HG03060 (cell line): ENCODE measurements at regions not wholly inside any gene's neighbourhood (a gene's known extent, or its start where the extent isn't known, plus 50 kb on each side); places are given as distances from the start of the nearest gene placed in this dataset.

ENCODE experiments used
- ATAC-seq: cut with Tn5 transposase; IDR thresholded peaks from one replicate; pipeline ENCODE4 v1.9.1; 2021; ENCODE audit warnings: low read depth, moderate number of reproducible peaks; ENCODE audit not compliant: unreplicated experiment

DNA sequence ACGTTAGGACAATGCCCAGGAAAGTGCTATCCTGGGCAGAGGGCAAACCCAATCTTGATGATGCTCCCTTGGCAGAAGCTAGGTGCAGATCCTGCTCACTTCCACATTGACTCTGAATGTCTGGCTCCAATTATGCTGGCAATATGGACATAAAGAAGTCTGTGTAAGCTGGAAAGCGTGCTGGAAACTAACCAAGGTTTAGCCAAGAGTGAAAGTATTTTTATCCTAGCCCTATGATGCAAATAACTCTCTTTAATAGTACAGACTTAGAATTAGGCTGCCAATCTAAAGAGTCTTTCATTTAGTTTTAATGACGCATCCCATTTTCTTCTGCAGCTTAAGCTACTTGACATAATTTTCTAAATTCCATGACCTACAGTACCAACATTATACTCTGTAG is 571.8 kb downstream of the TUSC7 start:
- ATAC-seq = no peak

DNA sequence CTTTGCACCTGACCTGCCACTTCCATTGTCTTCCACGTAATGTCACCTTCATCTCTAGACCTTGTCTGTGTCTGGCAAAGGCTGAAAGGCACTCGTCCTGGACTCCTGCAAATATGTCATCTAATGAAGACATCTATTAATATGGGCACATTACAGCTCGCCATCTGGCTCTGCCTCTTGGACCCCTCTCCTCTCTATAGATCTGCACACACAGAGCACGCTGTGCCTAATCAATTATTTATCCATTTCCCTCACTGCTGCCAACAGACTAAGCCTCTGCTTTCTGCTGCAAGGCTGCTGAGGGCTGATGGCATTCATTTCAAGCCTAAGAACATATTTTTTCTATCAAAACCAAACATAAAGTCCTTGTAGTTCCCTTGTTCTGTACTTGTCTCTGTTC is 573.0 kb downstream of the TUSC7 start:
- no peak for ATAC-seq

DNA sequence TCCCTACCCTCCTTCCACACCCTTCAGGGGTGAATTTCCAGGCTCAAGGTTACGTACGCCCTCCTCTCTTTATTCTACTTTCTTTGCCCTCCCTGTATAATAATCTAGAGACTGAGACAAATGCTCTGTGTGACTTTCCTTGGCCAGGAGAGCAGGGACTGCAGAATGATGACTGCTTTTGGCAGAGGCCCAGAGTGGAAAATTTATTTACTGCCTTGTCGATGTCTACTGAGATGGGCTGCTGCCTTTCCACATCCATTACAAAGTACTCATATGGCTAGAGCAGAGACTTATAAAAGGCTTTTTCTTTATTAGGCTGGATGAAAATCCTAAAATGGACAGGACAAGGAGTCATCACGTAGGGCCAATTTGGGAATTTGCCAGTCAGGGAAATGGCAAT is 576.2 kb downstream of the TUSC7 start:
- ATAC-seq = no peak

DNA sequence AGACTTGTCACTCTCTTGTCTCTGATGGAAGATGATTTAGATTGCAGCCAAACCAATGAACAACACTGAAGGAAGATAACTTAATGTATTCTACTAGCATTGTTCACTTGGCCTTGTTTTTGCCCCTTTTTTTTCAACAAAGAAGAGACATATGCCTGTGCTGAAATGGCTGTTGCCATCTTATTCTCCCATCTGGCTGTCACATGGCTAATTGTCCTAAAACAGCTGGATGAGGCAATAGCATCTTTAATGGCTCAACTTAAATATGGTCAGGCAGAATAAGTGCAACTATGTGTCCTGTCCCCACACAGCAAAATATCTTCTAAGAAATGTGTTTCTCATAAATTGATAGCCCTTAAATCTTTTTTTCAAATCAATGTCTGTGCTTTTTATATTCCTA is 576.9 kb downstream of the TUSC7 start:
- ATAC-seq = no peak

DNA sequence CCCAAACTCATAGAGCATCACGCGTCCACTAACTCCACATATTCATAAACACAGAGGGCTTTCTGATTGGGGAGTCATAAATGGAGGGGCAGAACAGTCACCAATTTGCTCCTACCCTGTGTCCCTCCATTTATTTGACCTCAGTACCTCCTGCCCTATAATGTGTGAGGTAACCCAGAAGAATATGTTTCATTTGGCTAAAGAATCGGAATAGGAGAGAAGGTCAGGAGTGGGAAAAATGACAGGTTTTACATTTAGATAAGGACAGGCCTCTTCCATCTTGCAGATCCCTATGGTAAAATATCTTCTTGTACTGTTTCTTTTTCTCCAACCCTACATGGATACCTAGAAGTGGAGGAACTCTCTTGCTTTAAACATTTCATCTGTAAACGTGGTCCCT is 578.0 kb downstream of the TUSC7 start:
- no peak for ATAC-seq

DNA sequence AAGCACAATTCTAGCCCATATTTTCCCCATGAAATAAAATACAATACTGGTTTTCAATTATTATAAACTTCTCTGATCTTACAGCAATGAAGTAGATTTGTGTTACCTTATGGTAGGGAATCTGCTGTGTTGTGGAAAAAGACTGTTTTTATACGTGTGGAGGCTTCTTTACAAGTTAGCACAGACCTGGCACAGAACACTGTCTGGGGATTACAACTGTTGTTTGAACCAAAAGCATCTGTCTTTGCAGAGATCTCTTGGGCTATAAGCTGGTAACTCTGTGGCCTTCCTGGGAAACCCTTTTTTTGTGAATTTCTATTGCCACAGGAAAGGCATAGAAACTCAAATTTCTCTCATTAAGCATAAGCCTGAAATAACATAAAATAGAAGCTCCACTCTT is 581.9 kb downstream of the TUSC7 start:
- ATAC-seq = no peak

DNA sequence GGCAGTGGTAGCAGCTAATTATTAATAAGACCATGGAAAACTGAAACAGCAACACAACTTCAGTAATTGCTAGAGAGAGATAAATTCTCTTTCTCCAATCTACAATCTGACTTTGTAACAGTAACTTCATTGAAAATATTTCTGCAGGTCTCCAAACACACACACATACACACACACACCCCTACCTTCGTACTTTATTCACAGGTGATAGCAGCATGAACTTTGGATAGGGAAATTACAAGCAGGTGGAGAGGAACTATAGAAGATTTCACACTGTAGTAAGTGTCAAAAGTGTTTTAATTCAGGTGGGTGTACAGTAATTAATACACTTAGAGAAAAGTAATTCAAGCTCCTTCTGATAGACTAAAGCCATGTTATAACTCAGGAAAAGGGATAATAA is 587.5 kb downstream of the TUSC7 start:
- ATAC-seq = no peak

DNA sequence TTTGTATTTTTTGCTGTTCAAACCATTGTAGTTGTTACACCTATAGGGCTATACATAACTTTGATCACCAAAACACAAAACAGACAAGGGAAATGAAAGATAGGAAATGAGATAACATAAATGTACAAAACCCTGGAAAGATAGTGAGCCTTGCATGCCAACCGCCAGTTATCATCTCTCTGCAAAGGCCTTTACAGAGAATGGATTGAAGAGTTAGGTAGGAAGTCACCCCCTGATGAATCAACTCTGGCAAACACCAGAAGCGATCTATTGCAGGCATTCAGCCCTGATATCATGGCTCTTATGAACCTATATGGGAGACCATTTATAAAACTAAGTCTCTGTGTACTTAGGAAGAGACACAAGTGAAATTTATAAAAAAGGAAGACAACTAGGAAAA is 588.0 kb downstream of the TUSC7 start:
- no peak for ATAC-seq

DNA sequence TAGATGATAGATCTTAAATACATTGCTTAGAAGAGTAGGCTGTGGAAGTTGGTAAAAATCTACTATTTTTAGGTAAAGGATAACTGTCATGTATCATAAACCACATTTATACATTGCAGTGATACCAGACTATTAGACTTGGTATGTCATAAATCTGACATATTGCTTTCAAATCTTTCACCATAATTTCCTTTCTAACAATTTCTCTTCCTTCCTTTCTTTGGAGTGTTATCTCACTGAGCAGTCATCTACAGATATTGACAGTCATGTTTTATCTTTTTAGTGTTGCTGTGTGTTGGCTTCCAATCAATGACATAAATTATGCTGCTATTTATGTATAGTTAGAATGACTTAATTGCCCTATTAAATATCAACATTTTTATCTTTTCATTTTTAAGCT is 588.7 kb downstream of the TUSC7 start:
- no peak for ATAC-seq

DNA sequence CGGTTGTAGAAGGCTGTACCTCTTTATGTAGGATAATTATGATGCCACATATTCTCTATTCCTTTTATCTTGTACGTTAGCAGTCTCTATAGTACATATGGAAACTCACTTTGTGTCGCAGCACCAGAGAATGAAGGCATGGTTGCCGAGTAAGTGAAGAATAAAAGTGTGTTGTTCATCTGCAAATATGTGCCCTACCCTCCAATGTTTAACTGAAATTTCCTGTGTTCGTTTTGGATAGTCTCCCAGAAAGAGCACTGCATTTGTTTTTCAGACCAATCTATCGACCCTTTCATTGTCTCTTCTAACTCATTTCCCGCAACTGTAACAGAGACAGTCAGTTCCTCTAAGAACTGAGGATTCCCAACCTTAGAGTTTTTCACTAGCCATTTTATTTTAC is 592.8 kb downstream of the TUSC7 start:
- ATAC-seq = no peak

DNA sequence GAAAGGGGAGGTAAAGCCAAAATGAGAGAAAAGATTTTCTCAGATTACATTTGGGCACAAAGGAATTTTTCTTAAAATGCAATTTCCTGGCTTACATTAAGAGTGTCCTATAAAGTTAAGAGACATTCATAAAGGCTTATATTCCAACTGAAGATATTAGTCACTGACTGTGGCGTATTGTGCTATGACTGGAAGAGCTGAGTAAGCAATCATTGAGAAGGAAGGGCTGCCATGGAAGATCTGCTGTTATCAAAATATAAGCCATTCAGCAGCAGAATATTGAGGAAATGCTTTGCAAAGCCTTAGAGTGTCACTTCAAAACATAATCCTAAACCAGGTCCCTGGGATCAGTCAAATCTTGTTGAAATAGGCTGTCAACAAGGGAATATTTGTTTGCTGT is 593.9 kb downstream of the TUSC7 start:
- ATAC-seq = no peak

DNA sequence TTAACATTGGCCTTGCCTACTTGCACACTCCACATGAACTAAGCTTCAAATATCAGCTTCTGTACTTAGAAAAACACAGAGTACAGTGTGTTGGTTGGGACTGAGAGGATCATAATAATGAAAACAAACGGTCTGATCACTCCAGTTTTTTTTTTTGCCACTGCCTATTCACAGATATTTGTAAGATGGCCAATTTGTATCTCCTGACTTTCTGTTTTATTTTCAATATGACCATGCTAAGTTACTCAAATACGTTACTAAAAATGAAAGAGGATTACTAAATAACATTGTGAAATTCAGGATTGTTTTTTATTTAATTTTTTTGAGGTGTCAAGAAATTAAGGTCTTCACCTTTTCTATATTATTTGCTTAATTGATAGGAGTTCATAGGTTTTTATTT is 595.1 kb downstream of the TUSC7 start:
- no peak for ATAC-seq

DNA sequence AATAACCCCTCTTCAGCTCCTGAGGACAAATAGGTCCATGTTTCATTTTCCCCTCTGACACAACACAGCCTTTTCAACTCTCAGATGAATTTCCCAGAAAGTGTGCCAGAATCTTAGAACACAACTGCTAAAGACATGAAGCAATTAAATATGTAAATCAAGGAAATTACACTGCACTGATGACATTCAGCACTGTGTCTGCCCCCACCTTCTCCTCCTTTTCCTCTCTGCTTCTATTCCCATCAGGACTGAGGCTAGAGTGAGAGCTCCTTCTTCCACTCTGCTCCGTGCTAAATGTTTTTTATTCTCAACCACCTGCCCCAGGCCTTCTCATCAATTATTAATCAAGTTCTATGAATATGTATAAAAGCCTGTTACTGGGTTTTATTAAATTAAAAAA is 596.1 kb downstream of the TUSC7 start:
- ATAC-seq = no peak

DNA sequence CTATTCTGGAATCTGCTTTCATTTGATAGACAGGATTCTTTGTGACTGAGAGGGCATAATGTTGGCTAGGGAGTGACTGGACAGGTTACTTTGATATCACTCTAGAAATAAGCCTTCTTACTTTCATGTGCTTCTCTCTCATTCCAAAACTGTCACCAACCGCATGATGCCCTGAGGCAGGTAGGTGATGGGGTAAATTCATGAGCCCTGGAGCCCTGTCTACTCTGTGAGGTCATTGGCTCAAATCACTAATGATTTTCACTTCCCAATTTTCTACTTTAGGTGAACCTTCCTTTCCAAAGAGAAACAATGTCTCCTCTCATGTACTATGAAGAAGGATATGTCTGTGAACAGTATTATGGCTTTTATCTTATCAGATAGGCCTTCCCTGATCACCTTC is 596.7 kb downstream of the TUSC7 start:
- ATAC-seq = no peak

DNA sequence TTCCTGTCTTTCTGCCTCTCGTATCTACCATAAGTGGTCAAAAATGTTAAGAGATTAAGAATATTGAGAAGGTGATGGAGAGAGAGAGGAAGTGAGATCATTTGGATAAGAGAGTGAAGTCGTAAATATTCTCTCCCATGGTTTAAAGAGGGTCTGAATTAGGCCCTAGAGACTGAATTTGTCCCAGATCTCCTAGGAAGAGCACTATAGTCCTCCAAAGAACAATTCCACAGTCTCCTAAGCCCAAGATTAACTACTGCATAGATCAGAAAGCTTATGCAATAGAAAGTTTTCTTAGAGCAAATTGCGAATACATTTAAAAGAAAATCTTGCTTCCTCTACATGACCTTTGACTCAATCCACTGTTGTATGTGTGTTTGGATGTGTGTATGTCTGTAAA is 598.8 kb downstream of the TUSC7 start:
- ATAC-seq = no peak

DNA sequence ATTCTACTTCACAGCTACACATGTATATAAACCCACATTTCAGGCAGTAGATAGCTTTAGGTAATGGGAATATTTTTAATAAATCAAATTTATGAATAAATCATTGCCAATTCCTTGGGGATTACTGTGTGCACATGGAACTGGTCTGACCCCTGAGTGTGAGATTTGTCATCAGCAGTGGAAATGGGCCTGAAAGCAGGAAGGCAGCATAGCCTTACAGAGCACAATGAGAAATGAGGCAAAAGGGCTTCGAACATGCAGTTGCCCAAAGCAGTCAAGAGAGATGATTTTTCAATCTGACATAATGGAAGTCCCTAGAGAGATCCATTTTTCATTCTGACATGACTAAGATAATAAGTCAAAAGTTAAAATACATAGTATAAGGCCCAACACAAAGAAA is 599.2 kb downstream of the TUSC7 start:
- no peak for ATAC-seq

DNA sequence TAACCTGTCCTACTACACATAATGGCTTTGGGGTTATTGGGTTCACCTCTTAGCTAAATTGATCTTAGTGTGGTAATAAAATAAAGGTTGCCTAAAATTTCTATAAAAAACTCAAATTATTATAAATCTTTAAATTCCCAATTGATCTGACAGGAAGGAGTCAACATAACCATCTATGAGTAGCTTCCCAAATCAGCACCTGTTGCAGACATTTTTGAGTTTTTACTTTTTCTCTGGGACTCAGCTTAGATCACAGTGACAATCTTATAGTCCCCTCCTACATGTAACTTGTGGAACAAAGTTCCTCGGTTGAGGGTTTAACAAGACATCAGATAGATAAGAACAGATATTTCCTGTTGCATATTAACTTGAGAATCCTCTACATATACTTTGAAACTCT is 601.0 kb downstream of the TUSC7 start:
- no peak for ATAC-seq

DNA sequence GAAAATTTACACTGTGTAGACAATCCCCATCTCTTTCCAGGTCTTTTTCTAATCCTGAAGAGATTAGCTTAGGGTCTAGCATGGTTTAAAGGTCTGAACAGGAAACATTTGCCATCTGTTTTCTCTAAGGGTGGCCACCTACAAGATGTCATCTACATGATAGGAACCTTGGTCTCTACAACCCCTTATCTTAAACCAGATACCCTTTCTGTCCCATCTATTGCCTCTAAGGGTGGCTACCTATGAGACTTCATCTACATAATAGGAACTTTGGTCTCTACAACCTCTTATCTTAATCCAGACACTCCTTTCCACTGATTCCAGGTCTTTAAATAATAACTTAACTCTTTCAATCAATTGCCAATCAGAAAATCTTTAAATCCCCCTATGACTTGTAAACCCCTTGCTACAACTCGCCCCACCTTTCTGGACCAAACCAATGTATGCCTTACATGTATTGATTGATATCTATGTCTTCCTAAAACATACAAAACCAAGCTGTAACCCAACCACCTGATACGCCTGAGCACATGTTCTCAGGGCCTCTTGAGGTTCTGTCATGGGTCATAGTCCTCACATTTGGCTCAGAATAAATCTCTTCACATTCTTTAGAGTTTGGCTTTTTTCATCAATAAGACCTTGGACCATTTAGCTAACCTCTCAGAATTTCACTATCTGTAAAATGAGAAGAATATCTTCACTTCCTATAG is 605.0 kb downstream of the TUSC7 start:
- no peak for ATAC-seq

DNA sequence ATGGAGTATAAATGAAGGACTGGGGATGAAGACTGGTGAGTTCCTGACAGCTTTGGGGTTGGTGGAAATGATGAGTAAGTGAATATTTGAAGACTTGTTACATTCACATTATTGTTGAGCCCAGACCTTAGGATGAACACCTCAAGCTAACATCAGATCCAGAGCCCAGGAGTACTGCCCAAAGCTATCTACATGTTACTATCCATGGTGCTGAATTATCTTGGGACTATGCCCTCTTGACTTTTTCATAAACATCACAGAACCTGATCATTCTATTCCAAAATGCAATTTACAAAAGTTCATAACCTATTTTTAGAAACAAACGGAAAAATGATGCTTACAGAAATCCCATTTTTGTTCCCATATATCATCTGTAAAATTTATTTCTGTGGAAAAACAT is 613.3 kb downstream of the TUSC7 start:
- no peak for ATAC-seq

DNA sequence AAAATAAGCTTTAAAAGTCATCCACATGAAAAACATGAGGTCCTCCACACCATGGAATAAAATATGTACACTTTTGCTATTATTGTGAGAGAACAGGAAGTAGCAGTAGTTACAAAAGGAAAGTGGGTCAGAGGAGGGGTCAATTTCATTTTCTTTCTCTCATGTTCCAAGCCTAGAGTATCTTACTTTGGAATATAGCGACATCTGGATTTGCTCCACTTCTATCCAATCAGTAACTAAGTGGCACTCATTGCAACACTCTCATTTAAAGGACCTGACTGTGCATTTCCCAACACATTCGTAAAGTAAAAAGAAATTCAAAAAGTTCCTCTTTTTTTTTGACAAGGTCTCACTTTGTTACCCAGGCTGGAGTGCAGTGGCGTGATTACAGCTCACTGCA is 637.3 kb downstream of the TUSC7 start:
- no peak for ATAC-seq

DNA sequence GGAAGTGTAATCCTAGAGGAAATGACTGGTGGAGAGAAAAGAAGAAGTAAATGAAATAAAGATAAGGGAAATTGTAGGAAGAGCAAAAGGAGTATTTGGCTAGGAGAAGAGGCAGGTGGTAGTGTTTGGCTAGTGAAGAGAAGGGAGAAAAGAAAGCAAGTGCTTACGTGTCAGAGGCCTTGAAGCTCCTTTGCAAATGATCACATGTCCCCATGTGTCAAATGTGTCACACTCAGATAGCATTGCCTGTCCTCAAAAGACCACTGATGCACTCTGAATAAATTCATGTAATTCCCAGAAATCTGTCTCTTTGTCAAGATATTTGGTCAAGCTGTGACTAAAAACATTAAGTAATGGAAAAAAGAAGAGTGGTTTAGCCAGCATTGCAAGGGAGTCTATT is 639.3 kb downstream of the TUSC7 start:
- ATAC-seq = no peak

DNA sequence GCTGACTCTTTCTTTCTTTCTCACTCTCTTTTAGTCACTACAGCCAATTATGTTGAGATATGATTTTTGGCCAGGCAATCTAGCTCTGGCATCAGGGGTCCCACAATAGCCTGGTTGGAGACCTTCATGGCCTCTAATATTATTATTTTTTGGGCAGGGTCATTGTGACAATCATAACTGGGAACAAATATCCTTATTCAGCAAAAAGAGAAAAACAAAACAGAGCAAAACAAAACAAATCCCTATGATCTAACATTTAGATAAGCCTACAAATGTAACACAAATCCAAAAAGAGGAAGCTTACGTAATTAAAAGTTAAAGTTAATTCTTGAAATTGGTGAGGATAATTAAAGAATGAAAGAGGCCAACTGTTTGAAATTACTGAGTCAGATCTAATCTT is 640.0 kb downstream of the TUSC7 start:
- no peak for ATAC-seq

DNA sequence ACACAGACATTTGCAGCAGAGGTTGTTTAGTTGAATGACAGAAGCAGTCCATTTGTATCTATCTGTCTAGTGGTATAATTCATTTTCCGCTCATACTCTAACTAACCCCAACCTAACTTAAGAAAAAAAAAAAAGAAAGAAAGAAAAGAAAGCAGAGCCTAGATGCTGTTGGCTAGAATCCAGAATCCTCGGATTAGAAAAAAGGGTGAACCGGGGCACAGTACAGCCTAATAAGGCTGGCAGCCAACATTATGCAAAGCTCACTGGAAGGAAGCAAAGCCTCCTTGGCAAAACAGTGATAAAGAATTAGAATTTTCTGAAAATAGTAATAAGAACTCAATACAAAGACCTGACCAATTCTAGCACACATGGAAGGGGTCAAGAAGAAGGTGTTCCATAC is 640.8 kb downstream of the TUSC7 start:
- ATAC-seq = no peak
